ENCODE measurements at regions not wholly inside any gene's neighbourhood (a gene's known extent, or its start where the extent isn't known, plus 50 kb on each side); places are given as distances from the start of the nearest gene placed in this dataset.

- no peak for DNase-seq
These were observed 394.6 kb downstream of the PREX1 start for GRCh38 chr20:48433178-48433577.

- no peak for DNase-seq
These were observed 395.3 kb downstream of the PREX1 start for GRCh38 chr20:48432494-48432832.

- DNase-seq: no peak
These were observed 395.9 kb downstream of the PREX1 start for GRCh38 chr20:48431653-48432493.

GRCh38 chr20:48426630-48427029, 401.2 kb downstream of the PREX1 start:
- DNase-seq: no peak

- no peak for DNase-seq
These were observed 401.8 kb downstream of the PREX1 start for GRCh38 chr20:48425817-48426612.

GRCh38 chr20:48425321-48425720, 402.5 kb downstream of the PREX1 start:
- no peak for DNase-seq

- DNase-seq: no peak
These were observed 405.4 kb downstream of the PREX1 start for GRCh38 chr20:48422242-48422960.

GRCh38 chr20:48421547-48421946, 406.3 kb downstream of the PREX1 start:
- DNase-seq: no peak

GRCh38 chr20:48420176-48420575, 407.6 kb downstream of the PREX1 start:
- DNase-seq: no peak

GRCh38 chr20:48419173-48419572, 408.6 kb downstream of the PREX1 start:
- no peak for DNase-seq

GRCh38 chr20:48416002-48416401, 411.8 kb downstream of the PREX1 start:
- no peak for DNase-seq

GRCh38 chr20:48414786-48415185, 413.0 kb downstream of the PREX1 start:
- no peak for DNase-seq

- no peak for DNase-seq
These were observed 415.8 kb downstream of the PREX1 start for GRCh38 chr20:48411919-48412522.

GRCh38 chr20:48411245-48411644, 416.6 kb downstream of the PREX1 start:
- no peak for DNase-seq

GRCh38 chr20:48409055-48409615, 418.7 kb downstream of the PREX1 start:
- DNase-seq: no peak

- no peak for DNase-seq
These were observed 420.1 kb downstream of the PREX1 start for GRCh38 chr20:48407710-48408109.

GRCh38 chr20:48406912-48407340, 420.9 kb downstream of the PREX1 start:
- DNase-seq: no peak

- DNase-seq: no peak
These were observed 421.3 kb downstream of the PREX1 start for GRCh38 chr20:48406498-48406897.

- DNase-seq: no peak
These were observed 421.9 kb downstream of the PREX1 start for GRCh38 chr20:48405909-48406308.

- no peak for DNase-seq
These were observed 423.2 kb downstream of the PREX1 start for GRCh38 chr20:48404598-48404997.

- no peak for DNase-seq
These were observed 424.5 kb downstream of the PREX1 start for GRCh38 chr20:48403167-48403761.

GRCh38 chr20:48401359-48401758, 426.4 kb downstream of the PREX1 start:
- DNase-seq: no peak
